Calu3 (cell line): ENCODE measurements at regions not wholly inside any gene's neighbourhood (a gene's known extent, or its start where the extent isn't known, plus 50 kb on each side); places are given as distances from the start of the nearest gene placed in this dataset.
A peak's percentile ranks its signal among the peaks of the same experiment; 100 is the strongest.

ENCODE experiments used
- BruUV-seq: library from RNA; stranded (reverse); fragments of 400-500 nt; replicated peaks from 2 replicates; lab custom pipeline; 2021; lab: Mats Ljungman, UMichigan
- CTCF ChIA-PET: fragments of 300-600 bp; sonication (Branson Sonifier 250); formaldehyde crosslinking; loops from one replicate; lab custom pipeline; 2022; ENCODE audit warnings: antibody characterized with exemption; lab: Charles Lee
- DNase-seq: peaks from one replicate; pipeline ENCODE4 v3.0.0; 2022
- H3K27ac Mint-ChIP-seq: one replicate; pipeline ENCODE4 v1.8.0; 2022; ENCODE audit warnings: mixed read lengths; ENCODE audit not compliant: unreplicated experiment
- H3K27me3 Mint-ChIP-seq: one replicate; pipeline ENCODE4 v1.8.0; 2022; ENCODE audit warnings: mixed read lengths; ENCODE audit not compliant: unreplicated experiment
- H3K36me3 Mint-ChIP-seq: one replicate; pipeline ENCODE4 v1.8.0; 2022; ENCODE audit warnings: mild to moderate bottlenecking, moderate library complexity, mixed read lengths; ENCODE audit not compliant: insufficient read depth, unreplicated experiment
- H3K4me1 Mint-ChIP-seq: one replicate; pipeline ENCODE4 v1.8.0; 2022; ENCODE audit warnings: mild to moderate bottlenecking, low read depth, mixed read lengths; ENCODE audit not compliant: unreplicated experiment
- H3K4me3 Mint-ChIP-seq: one replicate; pipeline ENCODE4 v1.8.0; 2022; ENCODE audit warnings: mild to moderate bottlenecking, low read depth, moderate library complexity, mixed read lengths; ENCODE audit not compliant: unreplicated experiment
- H3K9me3 Mint-ChIP-seq: one replicate; pipeline ENCODE4 v1.8.0; 2022; ENCODE audit warnings: low read depth, mixed read lengths; ENCODE audit not compliant: unreplicated experiment
- intact Hi-C: fragments of 100-400 bp; cut with micrococcal nuclease; formaldehyde crosslinking; loops from one replicate; pipeline ENCODE4 v1.10.0; 2022; ENCODE audit not compliant: unreplicated experiment
- TF ChIP-seq, protein P1 (sequence below): fragments of 200-600 bp; IDR thresholded peaks from one replicate; pipeline ENCODE4 v1.8.0; 2022; ENCODE audit warnings: antibody characterized with exemption; ENCODE audit not compliant: unreplicated experiment

DNA sequence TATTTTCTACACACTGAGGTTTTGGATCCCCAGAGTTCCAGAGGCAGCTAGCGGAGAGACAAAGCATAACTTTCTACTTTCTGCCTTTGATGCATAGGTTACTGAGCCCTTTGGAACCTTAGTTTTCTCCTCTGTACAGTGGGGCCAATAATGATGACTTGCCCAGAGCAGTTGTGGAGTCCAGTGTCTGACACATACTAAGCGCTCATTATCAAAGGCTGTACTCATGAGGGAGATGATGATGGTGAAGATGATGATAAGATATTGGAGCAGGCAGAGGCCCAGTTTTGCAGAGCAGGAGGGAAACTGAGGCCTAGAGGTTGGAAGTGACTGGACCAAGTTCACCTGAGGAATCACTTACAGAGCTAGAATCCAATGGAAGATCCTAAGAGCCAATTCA, 458.0 kb downstream of the MIAT start:
- H3K4me3 Mint-ChIP-seq = no peak overlapping the region
- TF ChIP-seq, protein P1, sequence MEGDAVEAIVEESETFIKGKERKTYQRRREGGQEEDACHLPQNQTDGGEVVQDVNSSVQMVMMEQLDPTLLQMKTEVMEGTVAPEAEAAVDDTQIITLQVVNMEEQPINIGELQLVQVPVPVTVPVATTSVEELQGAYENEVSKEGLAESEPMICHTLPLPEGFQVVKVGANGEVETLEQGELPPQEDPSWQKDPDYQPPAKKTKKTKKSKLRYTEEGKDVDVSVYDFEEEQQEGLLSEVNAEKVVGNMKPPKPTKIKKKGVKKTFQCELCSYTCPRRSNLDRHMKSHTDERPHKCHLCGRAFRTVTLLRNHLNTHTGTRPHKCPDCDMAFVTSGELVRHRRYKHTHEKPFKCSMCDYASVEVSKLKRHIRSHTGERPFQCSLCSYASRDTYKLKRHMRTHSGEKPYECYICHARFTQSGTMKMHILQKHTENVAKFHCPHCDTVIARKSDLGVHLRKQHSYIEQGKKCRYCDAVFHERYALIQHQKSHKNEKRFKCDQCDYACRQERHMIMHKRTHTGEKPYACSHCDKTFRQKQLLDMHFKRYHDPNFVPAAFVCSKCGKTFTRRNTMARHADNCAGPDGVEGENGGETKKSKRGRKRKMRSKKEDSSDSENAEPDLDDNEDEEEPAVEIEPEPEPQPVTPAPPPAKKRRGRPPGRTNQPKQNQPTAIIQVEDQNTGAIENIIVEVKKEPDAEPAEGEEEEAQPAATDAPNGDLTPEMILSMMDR = no peak
- intact Hi-C loops = loop anchor here (10.0 kb wide), 1 partner anchor 189 kb away; no protein-coding TSS in a partner anchor
- H3K27ac Mint-ChIP-seq = peak overlapping the region; percentile 91
- peaks cover 60% of the 10 kb centered on the region for H3K4me1 Mint-ChIP-seq
- peaks cover 14% of the 10 kb centered on the region for H3K36me3 Mint-ChIP-seq
- no peak for DNase-seq
- no peaks in the 10 kb centered on the region for H3K27me3 Mint-ChIP-seq
- CTCF ChIA-PET = no interaction called here
- H3K9me3 Mint-ChIP-seq = peaks cover 7% of the 10 kb centered on the region
- BruUV-seq = no TSS peak

DNA sequence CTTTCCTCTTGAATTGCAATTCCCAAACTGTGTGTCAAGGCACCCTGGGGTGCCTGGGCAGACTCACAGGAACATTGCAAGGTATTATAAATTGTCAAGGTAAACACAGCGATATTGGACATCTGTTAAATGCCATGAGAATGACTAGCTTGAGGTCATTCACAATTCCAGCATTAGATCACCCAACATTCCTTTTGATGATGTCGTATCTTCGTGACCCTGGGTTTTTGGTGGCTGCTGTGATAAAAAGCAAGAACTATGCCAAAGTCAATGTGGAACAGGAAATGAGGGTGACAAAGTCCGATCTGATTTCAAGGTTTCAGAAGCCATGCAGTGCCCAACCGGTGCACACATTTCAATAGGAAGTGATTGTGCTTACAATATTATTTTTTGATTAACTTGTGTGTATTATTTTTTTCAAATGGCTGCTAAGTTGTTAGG, 458.4 kb downstream of the MIAT start:
- TF ChIP-seq, protein P1 = no peak
- no TSS peak for BruUV-seq

DNA sequence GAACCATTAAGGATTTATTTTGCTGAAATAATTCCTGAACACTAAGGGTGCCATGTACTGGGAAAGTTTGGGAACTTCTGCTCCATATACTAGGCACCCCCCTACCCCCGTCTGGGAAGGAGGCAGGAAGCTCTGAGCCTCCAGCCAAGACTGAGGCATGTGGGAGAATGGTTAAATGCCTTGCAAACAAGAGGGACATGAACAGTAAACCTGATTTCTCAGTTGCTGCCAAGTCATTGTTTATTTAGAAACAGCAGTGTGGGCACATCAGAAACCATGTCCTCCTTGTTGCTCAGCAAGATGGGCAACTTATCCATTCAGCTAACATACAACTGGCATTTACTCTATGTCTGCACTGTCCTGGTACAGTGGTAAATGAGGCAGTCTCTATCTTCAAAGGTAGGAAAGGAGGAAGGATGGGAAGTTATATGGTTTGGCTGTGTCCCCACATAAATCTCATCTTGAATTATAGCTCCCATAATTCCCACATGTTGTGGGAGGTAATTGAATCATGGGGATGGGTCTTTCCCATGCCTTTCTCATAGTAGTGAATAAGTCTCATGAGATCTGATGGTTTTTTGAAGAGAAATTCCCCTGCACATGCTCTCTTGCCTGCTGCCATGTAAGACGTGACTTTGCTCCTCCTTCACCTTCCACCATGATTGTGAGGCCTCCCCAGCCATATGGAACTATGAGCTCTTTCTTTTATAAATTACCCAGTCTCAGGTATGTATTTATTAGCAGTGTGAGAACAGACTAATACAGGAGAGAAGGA, 459.1 kb downstream of the MIAT start:
- BruUV-seq = no TSS peak
- TF ChIP-seq, protein P1 = no peak
- Mint-ChIP-seq H3K27ac (peak overlapping the region; percentile 91), H3K27me3 (no peaks in the 10 kb centered on the region), H3K36me3 (peaks cover 14% of the 10 kb centered on the region), H3K9me3 (peaks cover 7% of the 10 kb centered on the region), H3K4me3 (no peak overlapping the region), H3K4me1 (peaks cover 49% of the 10 kb centered on the region)
- CTCF ChIA-PET = no interaction called here
- peak; percentile 42 for DNase-seq
- intact Hi-C loops = loop anchor here (10.0 kb wide), 1 partner anchor 188 kb away; no protein-coding TSS in a partner anchor

More for the DNA sequence above, 458.4 kb downstream of the MIAT start:
- DNase-seq = peak; percentile 74
- H3K27me3 Mint-ChIP-seq = no peaks in the 10 kb centered on the region
- H3K4me3 Mint-ChIP-seq = no peak overlapping the region
- CTCF ChIA-PET = no interaction called here
- intact Hi-C loops = loop anchor here (10.0 kb wide), 1 partner anchor 189 kb away; no protein-coding TSS in a partner anchor
- H3K36me3 Mint-ChIP-seq = peaks cover 14% of the 10 kb centered on the region
- H3K27ac Mint-ChIP-seq = peak overlapping the region; percentile 91
- peaks cover 56% of the 10 kb centered on the region for H3K4me1 Mint-ChIP-seq
- peaks cover 7% of the 10 kb centered on the region for H3K9me3 Mint-ChIP-seq

DNA sequence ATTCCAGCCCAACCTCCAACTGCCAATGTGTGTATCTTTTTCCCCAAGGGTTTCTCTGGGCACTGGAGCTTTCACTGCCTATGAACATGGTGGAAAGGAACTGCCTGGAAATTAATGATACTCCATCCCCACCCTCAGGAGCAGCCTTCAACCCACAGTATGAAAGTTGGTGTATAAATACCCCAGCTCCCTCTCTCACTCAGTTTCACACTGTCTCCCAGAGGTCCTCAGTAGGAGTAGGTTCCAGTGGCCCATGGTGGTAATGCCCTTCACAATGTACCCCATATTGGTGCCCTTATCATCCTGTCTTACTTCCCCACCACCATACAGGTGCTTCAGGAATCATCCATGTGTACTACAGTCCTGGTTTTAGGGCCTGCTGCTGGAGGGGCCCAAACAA, 462.6 kb downstream of the MIAT start:
- Mint-ChIP-seq H3K4me1 (peaks cover 26% of the 10 kb centered on the region), H3K27me3 (no peaks in the 10 kb centered on the region), H3K27ac (no peak overlapping the region), H3K4me3 (no peak overlapping the region), H3K9me3 (peaks cover 7% of the 10 kb centered on the region), H3K36me3 (peaks cover 6% of the 10 kb centered on the region)
- intact Hi-C loops = no loop called here
- DNase-seq = no peak
- BruUV-seq = no TSS peak
- CTCF ChIA-PET = no interaction called here
- TF ChIP-seq, protein P1 = no peak
